H1 (cell line): ENCODE measurements at regions not wholly inside any gene's neighbourhood (a gene's known extent, or its start where the extent isn't known, plus 50 kb on each side); places are given as distances from the start of the nearest gene placed in this dataset.

Experiments used
- BRCA1 ChIP-seq: IDR thresholded peaks from 2 replicates; pipeline ENCODE4 v1.6.1; 2012; ENCODE audit warnings: low read depth, low read length, improper control_type of control experiment
- CHD1 ChIP-seq: IDR thresholded peaks from 2 replicates; pipeline ENCODE4 v1.6.1; 2012; ENCODE audit warnings: low read depth, low read length, improper control_type of control experiment
- CHD7 ChIP-seq: fragments of 300-600 bp; sonication (generic); IDR thresholded peaks from 2 replicates; pipeline ENCODE4 v1.7.1; 2012; ENCODE audit warnings: low read length, moderate library complexity, mild to moderate bottlenecking, inconsistent platforms; ENCODE audit not compliant: insufficient replicate concordance
- CTCF ChIP-seq, 3 experiments: IDR thresholded peaks; 1 replicate in 2 of 3; 2 replicates in 1 of 3; pipeline versions ENCODE4 v1.5.1 to v1.6.1; 2011; ENCODE audit warnings: low read length in 3 of 3, mild to moderate bottlenecking in 3 of 3, inconsistent platforms in 2 of 3, low read depth in 1 of 3, moderate library complexity in 1 of 3; ENCODE audit not compliant: insufficient read depth in 1 of 3; ENCODE audit errors: control extremely low read depth in 1 of 3
- KDM1A ChIP-seq: fragments of 200-600, 300-600 bp; sonication (generic); IDR thresholded peaks from 2 replicates; pipeline ENCODE4 v1.7.1; 2016; ENCODE audit warnings: mild to moderate bottlenecking, low read length, borderline replicate concordance
- USF2 ChIP-seq: IDR thresholded peaks from 2 replicates; pipeline ENCODE4 v1.6.1; 2011; ENCODE audit warnings: low read length, improper control_type of control experiment

GRCh38 chr5:92994392-92994791 lies 586.6 kb downstream of the NR2F1-AS1 start (continued):
- TF ChIP-seq CHD7 (no peak), CHD1 (no peak), USF2 (no peak), BRCA1 (no peak), CTCF (IDR thresholded peaks at IDR 0.05; ENCODE audit: control extremely low read depth in 1 of 3, insufficient read depth in 1 of 3, low read depth in 1 of 3, low read length in 3 of 3) (no peak), KDM1A (no peak)
